GM12878 (cell line): ENCODE measurements at regions not wholly inside any gene's neighbourhood (a gene's known extent, or its start where the extent isn't known, plus 50 kb on each side); places are given as distances from the start of the nearest gene placed in this dataset.

Experiments
- ATAC-seq: fragments of 200-7000 bp; cut with Tn5 transposase; 3 replicates; pipeline ENCODE4 v1.9.1; 2020; ENCODE audit warnings: mild to moderate bottlenecking, moderate library complexity
- BruUV-seq: library from RNA; stranded (reverse); fragments of 400-500 nt; replicated peaks from 2 replicates; lab custom pipeline; 2021; lab: Mats Ljungman, UMichigan
- CTCF ChIA-PET: fragments of 300-600 bp; sonication (Branson Sonifier 250); formaldehyde crosslinking; extraction: SDS; loops from one replicate; lab custom pipeline; 2021; ENCODE audit warnings: inconsistent platforms; lab: Yijun Ruan, JAX
- POLR2A ChIA-PET: fragments of 350-600 bp; formaldehyde crosslinking; extraction: SDS; loops from one replicate; lab custom pipeline; 2021; ENCODE audit warnings: inconsistent platforms; lab: Charles Lee
- RAD21 ChIA-PET: fragments of 300-600 bp; sonication (Branson Sonifier 250); formaldehyde crosslinking; loops from one replicate; lab custom pipeline; 2023; ENCODE audit warnings: antibody characterized with exemption; ENCODE audit not compliant: unreplicated experiment; lab: Charles Lee
- SMC1A ChIA-PET: fragments of 300-600 bp; sonication (Branson Sonifier 250); formaldehyde crosslinking; loops from one replicate; lab custom pipeline; 2023; ENCODE audit not compliant: unreplicated experiment, uncharacterized antibody; lab: Charles Lee
- DNase-seq: peaks from one replicate; pipeline ENCODE4 v3.0.0-alpha.2; 2011; ENCODE audit warnings: low read depth, low spot score
- FAIRE-seq: peaks from 3 replicates; lab custom pipeline; 2011; peaks lifted over from hg19 to GRCh38; lab: Jason Lieb, UNC
- H2AFZ ChIP-seq: 2 replicates; pipeline ENCODE4 v1.6.0; 2011; ENCODE audit warnings: low read depth, low read length, control low read depth; ENCODE audit not compliant: control insufficient read depth
- H3K27ac ChIP-seq: 2 replicates; pipeline ENCODE4 v1.5.1; 2011; ENCODE audit warnings: control low read depth; ENCODE audit not compliant: control insufficient read depth, insufficient read depth
- H3K27me3 ChIP-seq, 2 experiments: replicated peaks in 1 of 2; 2 replicates each; pipeline versions ENCODE4 v1.6.0 to v1.6.1; 2011; ENCODE audit warnings: low read length in 1 of 2; ENCODE audit not compliant: control insufficient read depth in 2 of 2, insufficient read depth in 2 of 2
- H3K36me3 ChIP-seq, 2 experiments: 2 replicates each; pipeline ENCODE4 v1.5.1; 2011; ENCODE audit warnings: low read length in 1 of 2; ENCODE audit not compliant: control insufficient read depth in 2 of 2, insufficient read depth in 2 of 2
- H3K4me1 ChIP-seq: 2 replicates; pipeline ENCODE4 v1.6.1; 2011; ENCODE audit warnings: mild to moderate bottlenecking, low read length, moderate library complexity, mixed read lengths; ENCODE audit not compliant: control insufficient read depth, insufficient read depth
- H3K4me2 ChIP-seq: 2 replicates; pipeline ENCODE4 v1.6.0; 2011; ENCODE audit warnings: control low read depth; ENCODE audit not compliant: control insufficient read depth, insufficient read depth
- H3K4me3 ChIP-seq: fragments of 200-600 bp; sonication (generic); 2 replicates; pipeline ENCODE4 v1.5.1; 2016
- H3K79me2 ChIP-seq: 2 replicates; pipeline ENCODE4 v1.6.0; 2011; ENCODE audit warnings: low read length; ENCODE audit not compliant: control insufficient read depth, insufficient read depth
- H3K9ac ChIP-seq: 2 replicates; pipeline ENCODE4 v1.8.0; 2011; ENCODE audit warnings: low read length, control low read depth, mixed read lengths; ENCODE audit not compliant: control insufficient read depth, insufficient read depth
- H3K9me3 ChIP-seq: replicated peaks from 3 replicates; pipeline ENCODE4 v1.5.1; 2011; ENCODE audit warnings: mild to moderate bottlenecking, low read length; ENCODE audit not compliant: control insufficient read depth, insufficient read depth
- H4K20me1 ChIP-seq: 2 replicates; pipeline ENCODE4 v1.6.0; 2011; ENCODE audit not compliant: control insufficient read depth, insufficient read depth
- GABPA ChIP-seq: IDR thresholded peaks from 2 replicates; pipeline ENCODE4 v1.6.1; 2014; ENCODE audit warnings: antibody characterized with exemption, low read depth, mild to moderate bottlenecking, inconsistent platforms
- NFXL1 ChIP-seq: fragments of 450-650 bp; IDR thresholded peaks from 2 replicates; pipeline ENCODE4 v1.6.1; 2017; ENCODE audit warnings: antibody characterized with exemption, mild to moderate bottlenecking, borderline replicate concordance
- PML ChIP-seq: IDR thresholded peaks from 2 replicates; pipeline ENCODE4 v1.6.1; 2012; ENCODE audit warnings: low read length, inconsistent platforms
- RAD51 ChIP-seq: fragments of 450-650 bp; IDR thresholded peaks from 2 replicates; pipeline ENCODE4 v1.6.1; 2016; ENCODE audit warnings: moderate library complexity, mild to moderate bottlenecking, inconsistent platforms
- YY1 ChIP-seq: IDR thresholded peaks from 2 replicates; pipeline ENCODE4 v1.6.1; 2011; ENCODE audit warnings: low read depth, mild to moderate bottlenecking, low read length
- WGBS: methylation state at CpG from one replicate; pipeline ENCODE4 v1.1.6; 2016; ENCODE audit warnings: low lambda C conversion rate; ENCODE audit not compliant: insufficient replicate concordance, insufficient coverage; ENCODE audit errors: missing lambda C conversion rate; 5-methylcytosine and 5-hydroxymethylcytosine counted together
- in situ Hi-C: fragments of 300-500 bp; cut with MboI; formaldehyde crosslinking; loops from 9 replicates; pipeline ENCODE4 v1.14.3; 2018; ENCODE audit warnings: mixed read lengths
- intact Hi-C: fragments of 100-400 bp; cut with micrococcal nuclease; formaldehyde crosslinking; loops from one replicate; pipeline ENCODE4 v1.14.2; 2022; ENCODE audit not compliant: unreplicated experiment
- TF ChIP-seq, protein P1 (sequence below): fragments of 450-650 bp; IDR thresholded peaks from 2 replicates; pipeline ENCODE4 v1.6.1; 2017; ENCODE audit warnings: mild to moderate bottlenecking, low read depth, inconsistent platforms; ENCODE audit not compliant: poor library complexity, severe bottlenecking

DNA sequence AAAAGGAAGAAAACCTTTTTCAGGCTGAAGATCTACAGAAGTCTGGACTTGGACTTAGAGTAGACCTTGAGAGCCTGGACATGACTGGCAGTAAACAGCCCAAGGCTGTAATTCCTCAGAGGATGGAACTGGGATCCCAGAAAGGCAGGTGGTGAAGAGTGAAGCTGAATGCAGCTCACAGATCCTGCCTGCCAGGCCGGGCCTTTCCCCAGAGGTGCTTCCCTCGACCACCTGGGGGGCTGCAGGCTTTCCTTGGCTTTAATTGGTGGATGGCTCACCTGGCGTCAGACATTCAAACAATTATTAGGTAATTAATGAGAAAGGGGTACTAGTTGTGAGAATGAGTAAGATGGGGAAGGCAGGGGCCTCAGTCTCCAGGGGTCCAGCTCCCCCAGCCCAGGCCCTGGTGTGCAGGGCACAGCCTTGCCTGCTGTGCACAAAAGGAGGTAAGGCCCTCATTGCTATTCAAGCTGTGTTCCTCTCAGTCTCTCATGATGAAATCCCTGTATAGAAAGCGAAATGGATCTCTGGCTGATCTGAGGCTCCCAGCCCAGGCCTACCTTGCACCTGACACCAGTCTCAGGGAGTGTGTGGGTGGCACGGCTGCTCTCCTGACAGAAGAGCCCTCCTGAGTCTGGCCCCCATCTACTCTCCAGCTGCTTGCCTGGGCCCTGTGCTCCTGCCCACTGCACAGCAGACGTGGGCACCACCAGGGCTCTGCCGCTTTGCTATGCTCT is 63.0 kb upstream of the TCL1A start:
- SMC1A ChIA-PET, result no interaction called here
- no peak for FAIRE-seq
- Histone ChIP-seq H3K9me3 (no peaks in the 10 kb centered on the region), H3K36me3 (no peaks in the 10 kb centered on the region)
- BruUV-seq, result no TSS peak
- RAD21 ChIA-PET, result interaction anchor here (1.0 kb wide), 1 partner anchor 211 kb away, joined by 3 read pairs; no protein-coding TSS in a partner anchor
- CTCF ChIA-PET, result interaction anchor here (1.1 to 6.6 kb wide), 3 partner anchors 50 to 216 kb away, joined by 3 to 54 read pairs (median 44); no protein-coding TSS in a partner anchor
- TF ChIP-seq, protein P1, sequence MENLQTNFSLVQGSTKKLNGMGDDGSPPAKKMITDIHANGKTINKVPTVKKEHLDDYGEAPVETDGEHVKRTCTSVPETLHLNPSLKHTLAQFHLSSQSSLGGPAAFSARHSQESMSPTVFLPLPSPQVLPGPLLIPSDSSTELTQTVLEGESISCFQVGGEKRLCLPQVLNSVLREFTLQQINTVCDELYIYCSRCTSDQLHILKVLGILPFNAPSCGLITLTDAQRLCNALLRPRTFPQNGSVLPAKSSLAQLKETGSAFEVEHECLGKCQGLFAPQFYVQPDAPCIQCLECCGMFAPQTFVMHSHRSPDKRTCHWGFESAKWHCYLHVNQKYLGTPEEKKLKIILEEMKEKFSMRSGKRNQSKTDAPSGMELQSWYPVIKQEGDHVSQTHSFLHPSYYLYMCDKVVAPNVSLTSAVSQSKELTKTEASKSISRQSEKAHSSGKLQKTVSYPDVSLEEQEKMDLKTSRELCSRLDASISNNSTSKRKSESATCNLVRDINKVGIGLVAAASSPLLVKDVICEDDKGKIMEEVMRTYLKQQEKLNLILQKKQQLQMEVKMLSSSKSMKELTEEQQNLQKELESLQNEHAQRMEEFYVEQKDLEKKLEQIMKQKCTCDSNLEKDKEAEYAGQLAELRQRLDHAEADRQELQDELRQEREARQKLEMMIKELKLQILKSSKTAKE, result no peak
- TF ChIP-seq RAD51 (no peak), YY1 (no peak), PML (no peak), NFXL1 (no peak), GABPA (no peak)
- TF ChIP-seq, all 136 proteins: peak for 0
- Histone ChIP-seq H3K27ac (no peak overlapping the region), H4K20me1 (no peaks in the 10 kb centered on the region), H3K4me3 (no peak overlapping the region), H3K4me1 (no peaks in the 10 kb centered on the region), H3K79me2 (no peaks in the 10 kb centered on the region), H3K27me3 (no peaks in the 10 kb centered on the region; a peak in 1 of 4 replicates), H2AFZ (no peak overlapping the region), H3K4me2 (no peak overlapping the region), H3K9ac (no peak overlapping the region)
- in situ Hi-C loops (no loop called here), intact Hi-C loops (loop anchor here (5.0 kb wide), 1 partner anchor 215 kb away; no protein-coding TSS in a partner anchor)
- ATAC-seq (no peak), DNase-seq (no peak)
- WGBS, result 23% methylated on average over 7 of the region's 7 CpGs
- POLR2A ChIA-PET, result no interaction called here
